IPS-15b (cell line): ENCODE measurements at regions not wholly inside any gene's neighbourhood (a gene's known extent, or its start where the extent isn't known, plus 50 kb on each side); places are given as distances from the start of the nearest gene placed in this dataset.

ENCODE experiments used
- H3K27me3 ChIP-seq: one replicate; pipeline ENCODE4 v1.6.1; 2013; ENCODE audit warnings: low read length; ENCODE audit not compliant: control insufficient read depth, insufficient read depth
- H3K36me3 ChIP-seq: one replicate; pipeline ENCODE4 v1.6.1; 2013; ENCODE audit warnings: low read length; ENCODE audit not compliant: control insufficient read depth, insufficient read depth
- H3K4me1 ChIP-seq: one replicate; pipeline ENCODE4 v1.6.1; 2013; ENCODE audit warnings: mild to moderate bottlenecking, low read length; ENCODE audit not compliant: control insufficient read depth, insufficient read depth
- H3K4me3 ChIP-seq: one replicate; pipeline ENCODE4 v1.5.1; 2013; ENCODE audit warnings: low read depth, low read length
- H3K9ac ChIP-seq: one replicate; pipeline ENCODE4 v1.6.1; 2013; ENCODE audit warnings: low read depth, mild to moderate bottlenecking, low read length
- H3K9me3 ChIP-seq: one replicate; pipeline ENCODE4 v1.6.1; 2013; ENCODE audit warnings: mild to moderate bottlenecking, low read length; ENCODE audit not compliant: control insufficient read depth, insufficient read depth

- H3K4me1 ChIP-seq, result no peaks in the 10 kb centered on the region
- no peak overlapping the region for H3K9ac ChIP-seq
- H3K36me3 ChIP-seq, result no peaks in the 10 kb centered on the region
- no peaks in the 10 kb centered on the region for H3K27me3 ChIP-seq
- no peak overlapping the region for H3K4me3 ChIP-seq
- no peaks in the 10 kb centered on the region for H3K9me3 ChIP-seq
These were observed 416.4 kb downstream of the EFNA5 start for GRCh38 chr5:107254214-107254901.

- Histone ChIP-seq H3K9me3 (no peaks in the 10 kb centered on the region), H3K9ac (no peak overlapping the region), H3K4me1 (no peaks in the 10 kb centered on the region), H3K36me3 (no peaks in the 10 kb centered on the region), H3K27me3 (no peaks in the 10 kb centered on the region), H3K4me3 (no peak overlapping the region)
These were observed 417.5 kb downstream of the EFNA5 start for GRCh38 chr5:107253246-107253645.

GRCh38 chr5:107251151-107251550 lies 419.6 kb downstream of the EFNA5 start:
- no peaks in the 10 kb centered on the region for H3K4me1 ChIP-seq
- no peak overlapping the region for H3K4me3 ChIP-seq
- no peaks in the 10 kb centered on the region for H3K9me3 ChIP-seq

GRCh38 chr5:107248066-107248695 lies 422.6 kb downstream of the EFNA5 start:
- no peaks in the 10 kb centered on the region for H3K4me1 ChIP-seq
- H3K27me3 ChIP-seq, result no peaks in the 10 kb centered on the region
- no peaks in the 10 kb centered on the region for H3K9me3 ChIP-seq
- H3K36me3 ChIP-seq, result no peaks in the 10 kb centered on the region
- no peak overlapping the region for H3K4me3 ChIP-seq
- no peak overlapping the region for H3K9ac ChIP-seq

More at GRCh38 chr5:107251151-107251550, 419.6 kb downstream of the EFNA5 start:
- H3K27me3 ChIP-seq, result no peaks in the 10 kb centered on the region
- H3K9ac ChIP-seq, result no peak overlapping the region
- no peaks in the 10 kb centered on the region for H3K36me3 ChIP-seq

GRCh38 chr5:107247427-107247826 lies 423.3 kb downstream of the EFNA5 start:
- Histone ChIP-seq H3K27me3 (no peaks in the 10 kb centered on the region), H3K4me1 (no peaks in the 10 kb centered on the region), H3K4me3 (no peak overlapping the region), H3K36me3 (no peaks in the 10 kb centered on the region), H3K9me3 (no peaks in the 10 kb centered on the region), H3K9ac (no peak overlapping the region)

GRCh38 chr5:107243220-107243579 lies 427.5 kb downstream of the EFNA5 start:
- Histone ChIP-seq H3K4me1 (peaks cover 5% of the 10 kb centered on the region), H3K4me3 (no peak overlapping the region), H3K36me3 (no peaks in the 10 kb centered on the region), H3K9me3 (no peaks in the 10 kb centered on the region), H3K27me3 (no peaks in the 10 kb centered on the region), H3K9ac (no peak overlapping the region)

GRCh38 chr5:107242411-107243219 lies 428.1 kb downstream of the EFNA5 start:
- H3K4me1 ChIP-seq, result peaks cover 5% of the 10 kb centered on the region
- no peaks in the 10 kb centered on the region for H3K9me3 ChIP-seq
- H3K27me3 ChIP-seq, result no peaks in the 10 kb centered on the region
- no peak overlapping the region for H3K9ac ChIP-seq
- H3K36me3 ChIP-seq, result no peaks in the 10 kb centered on the region
- H3K4me3 ChIP-seq, result no peak overlapping the region

- Histone ChIP-seq H3K36me3 (no peaks in the 10 kb centered on the region), H3K9me3 (no peaks in the 10 kb centered on the region), H3K9ac (no peak overlapping the region), H3K4me3 (no peak overlapping the region), H3K27me3 (no peaks in the 10 kb centered on the region), H3K4me1 (peaks cover 5% of the 10 kb centered on the region)
These were observed 428.9 kb downstream of the EFNA5 start for GRCh38 chr5:107241841-107242240.

- H3K4me3 ChIP-seq, result no peak overlapping the region
- no peaks in the 10 kb centered on the region for H3K27me3 ChIP-seq
- H3K9ac ChIP-seq, result no peak overlapping the region
- no peaks in the 10 kb centered on the region for H3K36me3 ChIP-seq
- no peaks in the 10 kb centered on the region for H3K9me3 ChIP-seq
- no peaks in the 10 kb centered on the region for H3K4me1 ChIP-seq
These were observed 435.6 kb downstream of the EFNA5 start for GRCh38 chr5:107235167-107235566.

GRCh38 chr5:107232788-107233187 lies 437.9 kb downstream of the EFNA5 start:
- H3K9ac ChIP-seq, result no peak overlapping the region
- H3K4me3 ChIP-seq, result no peak overlapping the region

GRCh38 chr5:107232293-107232692 lies 438.4 kb downstream of the EFNA5 start:
- no peaks in the 10 kb centered on the region for H3K27me3 ChIP-seq
- H3K4me3 ChIP-seq, result no peak overlapping the region
- H3K4me1 ChIP-seq, result peaks cover 2% of the 10 kb centered on the region
- H3K9me3 ChIP-seq, result no peaks in the 10 kb centered on the region
- H3K9ac ChIP-seq, result no peak overlapping the region
- no peaks in the 10 kb centered on the region for H3K36me3 ChIP-seq

More at GRCh38 chr5:107232788-107233187, 437.9 kb downstream of the EFNA5 start:
- peaks cover 2% of the 10 kb centered on the region for H3K4me1 ChIP-seq
- no peaks in the 10 kb centered on the region for H3K36me3 ChIP-seq
- H3K9me3 ChIP-seq, result no peaks in the 10 kb centered on the region
- no peaks in the 10 kb centered on the region for H3K27me3 ChIP-seq

- Histone ChIP-seq H3K4me1 (peaks cover 2% of the 10 kb centered on the region), H3K36me3 (no peaks in the 10 kb centered on the region), H3K9ac (no peak overlapping the region), H3K9me3 (no peaks in the 10 kb centered on the region), H3K27me3 (no peaks in the 10 kb centered on the region), H3K4me3 (no peak overlapping the region)
These were observed 439.5 kb downstream of the EFNA5 start for GRCh38 chr5:107231191-107231590.
